ENCODE measurements at regions not wholly inside any gene's neighbourhood (a gene's known extent, or its start where the extent isn't known, plus 50 kb on each side); places are given as distances from the start of the nearest gene placed in this dataset.
"Not testable (repeated sequence)": the region's sequence is repeated elsewhere in the genome, so short reads cannot be mapped to it uniquely, and the experiment has no call there.

- no peak for DNase-seq
Observed at GRCh38 chr13:65582160-65582559, 1648.0 kb downstream of the PCDH9 start.

GRCh38 chr13:65564561-65564960, 1665.6 kb downstream of the PCDH9 start:
- DNase-seq: not testable (repeated sequence)

GRCh38 chr13:65562305-65562704, 1667.8 kb downstream of the PCDH9 start:
- DNase-seq: no peak

DNA sequence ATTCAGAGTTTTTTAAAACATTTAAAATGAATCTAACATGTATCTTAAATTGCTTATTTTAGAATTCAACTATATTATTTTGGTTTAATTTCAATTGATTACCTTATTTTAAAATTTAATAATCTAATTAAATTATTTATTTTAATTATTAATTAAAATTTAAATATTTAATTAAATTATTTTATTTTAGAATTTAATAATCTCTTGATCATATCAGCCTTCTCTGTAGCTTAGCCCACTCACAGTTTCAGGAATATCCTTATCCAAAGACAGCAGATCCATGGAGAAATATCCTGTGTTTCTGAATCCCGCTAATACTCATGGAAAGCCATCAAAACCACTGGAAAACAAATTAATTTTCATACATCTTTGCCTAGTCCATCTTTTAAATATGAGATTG, 1669.2 kb downstream of the PCDH9 start:
- no peak for DNase-seq

DNA sequence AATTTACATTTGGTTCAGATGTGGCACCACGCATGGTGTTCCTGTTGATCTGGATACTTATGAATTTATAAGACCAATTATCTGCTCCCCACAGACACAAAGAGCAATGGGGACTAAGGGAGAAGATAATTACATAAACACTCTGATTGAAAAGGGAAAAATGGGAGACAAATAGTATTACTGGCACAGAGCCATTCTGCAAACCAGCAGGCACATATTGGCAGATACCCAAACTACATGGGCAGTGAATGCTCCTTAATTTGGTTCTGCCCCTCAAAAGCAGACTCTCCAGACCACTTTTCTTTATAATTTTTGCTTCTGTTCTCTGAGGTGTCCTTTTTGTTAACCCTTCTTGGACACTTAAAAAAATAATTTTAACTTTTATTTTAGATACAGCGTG, 1674.2 kb downstream of the PCDH9 start:
- no peak for DNase-seq

- DNase-seq: no peak
Observed at GRCh38 chr13:65553096-65553727, 1676.9 kb downstream of the PCDH9 start.

DNA sequence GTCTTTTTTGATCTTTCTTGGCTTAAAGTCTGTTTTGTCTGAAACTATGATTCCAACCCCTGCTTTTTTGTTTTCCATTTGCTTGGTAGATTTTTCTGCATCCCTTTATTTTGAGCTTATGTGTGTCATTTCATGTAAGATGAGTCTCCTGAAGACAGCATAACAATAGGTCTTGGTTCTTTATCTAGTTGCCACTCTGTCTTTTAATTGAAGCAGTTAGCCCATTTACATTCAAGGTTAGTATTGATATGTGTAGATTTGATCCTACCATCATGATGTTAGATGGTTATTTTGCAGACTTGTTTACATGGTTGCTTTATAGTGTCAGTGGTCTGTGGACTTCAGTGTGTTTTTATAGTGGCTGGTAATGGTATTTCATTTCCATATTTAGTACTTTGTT, 1678.9 kb downstream of the PCDH9 start:
- DNase-seq: no peak

DNA sequence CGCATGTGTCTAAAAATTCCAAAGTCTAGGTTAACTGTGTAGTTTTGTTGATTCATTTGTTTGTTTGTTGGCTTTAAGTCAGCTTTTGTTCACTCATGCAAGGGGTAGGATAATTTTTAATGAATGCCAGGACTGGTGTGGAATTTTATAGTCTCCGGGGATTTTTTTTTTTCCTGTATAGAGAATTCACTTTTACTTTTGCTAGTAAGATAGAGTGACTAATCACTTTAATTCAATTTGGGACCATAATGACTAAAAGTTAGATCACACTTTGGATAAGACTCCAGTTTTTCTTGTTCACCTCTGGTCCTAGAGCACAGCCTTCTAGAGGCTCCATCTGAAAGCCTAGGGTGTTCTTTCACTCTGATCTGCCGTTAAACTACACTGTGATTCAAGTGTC, 1690.0 kb downstream of the PCDH9 start:
- no peak for DNase-seq

GRCh38 chr13:65535370-65535769, 1694.8 kb downstream of the PCDH9 start:
- DNase-seq: no peak

- DNase-seq: no peak
Observed at GRCh38 chr13:65532231-65532630, 1697.9 kb downstream of the PCDH9 start.

DNA sequence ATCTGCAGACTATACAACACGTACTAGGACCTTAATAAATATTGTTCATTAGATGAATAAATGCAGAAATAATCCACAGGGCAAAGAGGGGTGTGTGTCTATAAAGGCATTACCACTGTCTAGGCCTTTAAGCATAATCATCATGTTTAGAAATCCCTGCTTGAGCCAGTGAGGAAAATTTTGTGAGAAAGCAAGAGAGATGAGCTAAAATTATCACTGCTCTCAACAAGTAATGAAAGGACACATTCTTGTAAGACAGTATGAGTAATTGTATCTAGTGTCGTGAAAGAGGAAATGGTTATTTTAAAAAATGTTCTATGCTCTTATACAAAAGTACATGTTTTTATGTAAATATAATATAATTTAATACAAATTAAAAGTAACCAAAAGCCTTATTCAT, 1699.4 kb downstream of the PCDH9 start:
- no peak for DNase-seq

- DNase-seq: no peak
Observed at GRCh38 chr13:65529541-65529940, 1700.6 kb downstream of the PCDH9 start.

DNA sequence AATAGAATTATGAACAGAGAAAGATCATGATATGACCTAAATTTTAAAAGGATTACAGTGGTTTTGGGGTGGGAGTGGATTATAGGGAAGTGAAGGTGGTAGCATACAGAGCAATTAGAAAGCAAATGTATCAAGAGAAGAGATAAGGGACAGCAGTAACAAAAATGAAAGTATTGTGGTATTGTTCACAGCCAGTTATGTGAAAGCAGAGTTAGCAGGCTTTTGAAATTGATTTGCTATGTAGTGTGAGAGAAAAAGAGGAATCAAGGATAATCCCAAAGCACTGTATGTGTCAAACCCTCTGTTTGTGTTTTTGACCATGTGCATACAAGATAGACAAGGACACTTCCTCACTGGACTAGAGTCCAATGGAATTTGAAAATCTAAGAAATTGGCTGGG, 1721.4 kb downstream of the PCDH9 start:
- no peak for DNase-seq

DNA sequence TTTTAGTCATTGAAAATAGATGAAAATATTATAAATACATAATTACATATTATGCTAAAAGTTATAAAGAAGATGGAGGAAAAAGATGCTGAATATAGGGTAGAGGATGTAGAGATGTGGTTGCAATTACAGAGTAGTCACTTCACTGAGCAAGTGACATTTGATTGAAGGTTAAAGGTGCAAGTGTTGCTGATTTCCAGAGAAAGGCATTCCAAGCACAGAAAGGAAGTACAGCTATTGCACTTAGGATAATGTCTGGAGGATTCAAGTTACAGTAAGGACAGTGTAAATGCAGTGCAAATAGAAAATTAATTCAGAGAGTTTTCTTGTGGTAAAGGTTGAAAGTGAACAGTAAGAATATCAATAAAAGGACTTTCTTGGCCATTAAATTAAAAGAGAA, 1721.8 kb downstream of the PCDH9 start:
- no peak for DNase-seq

DNA sequence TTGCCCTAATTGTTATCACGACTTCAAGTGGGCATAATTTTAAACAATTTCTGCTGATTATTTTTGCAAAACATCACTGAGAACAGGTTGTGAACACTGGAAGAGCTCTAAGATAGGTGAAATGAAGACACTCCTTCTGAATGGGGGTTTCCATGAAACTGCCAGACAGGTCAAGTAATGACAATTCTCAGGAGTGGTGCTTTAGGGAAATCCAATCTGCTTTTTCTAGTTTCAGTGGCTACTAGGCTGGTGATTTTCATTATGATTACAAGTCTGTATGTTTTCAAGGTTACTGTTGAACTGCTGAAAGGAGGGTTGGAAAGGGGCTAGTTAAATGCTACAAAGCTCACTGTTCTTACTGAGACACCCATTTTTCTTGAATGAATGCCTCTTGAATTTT, 1724.2 kb downstream of the PCDH9 start:
- DNase-seq: no peak

GRCh38 chr13:65504213-65504612, 1725.9 kb downstream of the PCDH9 start:
- DNase-seq: no peak

GRCh38 chr13:65500481-65500880, 1729.7 kb downstream of the PCDH9 start:
- DNase-seq: no peak

DNA sequence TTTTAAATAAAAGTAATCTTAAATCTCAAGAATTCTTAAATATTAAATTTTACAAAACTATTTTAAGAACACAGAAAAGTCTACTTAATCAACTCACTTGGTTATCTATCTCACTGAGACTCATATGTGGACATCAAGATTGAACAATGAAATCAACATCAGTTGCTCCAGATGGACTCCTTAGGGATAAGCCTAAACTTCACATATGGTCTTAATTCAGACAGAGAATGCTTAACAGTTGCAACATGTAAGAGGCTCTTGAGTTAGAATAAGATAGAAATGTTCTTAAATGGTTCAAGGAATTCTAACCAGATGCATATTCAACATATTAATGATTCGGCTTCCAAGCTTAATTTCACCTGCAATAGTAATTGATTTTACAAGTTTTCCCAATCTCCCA, 1730.9 kb downstream of the PCDH9 start:
- DNase-seq: no peak

- no peak for DNase-seq
Observed at GRCh38 chr13:65497265-65497664, 1732.9 kb downstream of the PCDH9 start.

DNA sequence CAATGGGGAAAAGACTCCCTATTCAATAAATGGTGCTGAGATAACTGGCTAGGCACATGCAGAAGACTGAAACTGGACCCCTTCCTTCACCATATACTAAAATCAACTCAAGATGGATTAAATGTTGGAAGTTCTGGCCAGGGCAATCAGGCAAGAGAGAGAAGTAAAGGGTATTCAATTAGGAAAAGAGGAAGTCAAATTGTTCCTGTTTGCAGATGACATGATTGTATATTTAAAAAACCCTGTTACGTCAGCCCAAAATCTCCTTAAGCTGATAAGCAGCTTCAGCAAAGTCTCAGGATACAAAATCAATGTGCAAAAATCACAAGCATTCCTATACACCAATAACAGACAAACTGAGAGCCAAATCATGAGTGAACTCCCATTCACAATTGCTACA, 1739.4 kb downstream of the PCDH9 start:
- not testable (repeated sequence) for DNase-seq

DNA sequence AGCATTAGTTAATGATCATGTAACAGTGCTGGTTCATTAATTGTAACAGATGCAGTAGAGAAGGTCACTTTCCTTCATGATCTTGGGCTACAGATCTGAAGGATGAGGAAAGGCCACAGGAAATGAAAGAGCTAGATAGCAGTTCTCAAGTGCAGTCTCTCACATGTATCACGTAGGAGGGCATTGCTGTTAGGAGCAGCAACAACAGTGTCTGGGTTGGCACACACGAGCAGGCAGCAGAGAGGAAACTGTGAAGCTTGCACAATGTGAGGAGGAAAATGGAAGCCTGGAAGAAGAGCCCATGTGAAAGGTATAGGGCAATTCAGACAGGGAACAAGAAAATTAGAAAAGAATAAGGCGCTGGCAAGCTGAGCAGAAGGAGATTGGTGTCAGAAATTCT, 1741.5 kb downstream of the PCDH9 start:
- no peak for DNase-seq

DNA sequence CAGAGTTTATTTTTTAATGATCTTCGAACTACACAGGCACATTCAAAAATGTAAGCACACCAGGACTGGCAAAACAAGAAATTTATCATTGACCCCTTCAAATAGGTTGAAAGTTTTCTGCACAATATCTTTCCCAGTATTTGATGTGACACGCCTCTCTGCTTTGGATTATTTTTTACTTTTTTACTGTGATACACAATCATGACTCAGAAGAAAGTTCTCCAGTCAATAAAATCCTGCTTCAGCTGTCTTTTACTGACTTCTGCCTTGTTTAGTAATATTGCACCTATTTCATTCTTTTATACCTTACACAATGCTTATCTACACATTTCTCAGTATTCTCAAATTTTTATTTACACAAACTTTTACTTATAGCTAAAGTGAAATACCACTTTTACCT, 1750.4 kb downstream of the PCDH9 start:
- no peak for DNase-seq

DNA sequence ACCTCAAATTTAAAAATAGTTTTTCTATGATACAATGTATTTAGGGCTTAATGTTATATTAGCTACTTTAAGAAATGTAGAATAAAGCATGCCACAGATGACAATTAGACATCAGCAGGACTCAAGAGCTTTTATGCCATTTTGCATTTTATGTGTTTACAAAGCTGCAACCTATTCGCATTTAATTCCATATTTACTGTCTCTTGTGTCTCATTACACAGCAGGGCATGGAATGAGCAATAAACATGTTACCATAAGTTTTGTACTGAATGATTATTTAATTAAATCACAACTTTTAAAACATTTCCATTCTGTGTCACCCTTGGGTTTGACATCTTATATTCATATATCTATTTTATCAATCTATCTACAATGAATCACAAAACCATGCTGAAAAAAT, 1756.9 kb downstream of the PCDH9 start:
- no peak for DNase-seq

DNA sequence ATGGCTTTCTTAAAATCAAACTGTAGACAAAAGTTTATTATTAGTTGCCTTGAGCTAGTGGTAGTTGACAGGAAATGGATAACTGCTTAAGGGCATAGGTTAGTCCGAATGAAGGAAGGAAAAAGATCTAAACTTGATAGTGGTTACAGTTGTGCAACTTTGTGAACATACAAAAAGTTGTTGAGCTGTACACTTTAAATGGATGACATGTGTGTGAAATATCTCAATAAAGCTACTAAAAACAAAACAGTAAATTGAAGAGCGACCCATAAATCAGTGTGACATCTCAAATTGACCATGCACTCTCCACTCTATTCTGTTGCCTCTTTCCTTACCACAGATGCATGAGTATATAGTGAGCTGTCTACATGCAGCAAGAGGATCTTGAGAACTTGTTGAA, 1757.8 kb downstream of the PCDH9 start:
- no peak for DNase-seq

GRCh38 chr13:65470781-65471180, 1759.4 kb downstream of the PCDH9 start:
- no peak for DNase-seq

GRCh38 chr13:65468628-65469027, 1761.5 kb downstream of the PCDH9 start:
- DNase-seq: no peak

All from activated T-cell treated with anti-CD3 and anti-CD28 coated beads, Interleukin-2, amount 50 U/mL, for 48 hours (primary cell).